SK-N-SH treated with all-trans-retinoic acid at 6 μM for 48 hours (cell line): ENCODE measurements at regions not wholly inside any gene's neighbourhood (a gene's known extent, or its start where the extent isn't known, plus 50 kb on each side); places are given as distances from the start of the nearest gene placed in this dataset.

ENCODE experiments used
- ARNTL ChIP-seq: fragments of 450-650 bp; formaldehyde crosslinking; IDR thresholded peaks from 2 replicates; pipeline ENCODE4 v1.5.0; 2020; ENCODE audit warnings: low read depth, mild to moderate bottlenecking, moderate library complexity, borderline replicate concordance
- TCF4 ChIP-seq: fragments of 250-450 bp; sonication (Bioruptor Pico); IDR thresholded peaks from 2 replicates; pipeline ENCODE4 v1.8.0; 2021; ENCODE audit warnings: mild to moderate bottlenecking, moderate library complexity, borderline replicate concordance
- ZFP30 ChIP-seq: fragments of 450-650 bp; formaldehyde crosslinking; IDR thresholded peaks from 2 replicates; pipeline ENCODE4 v1.5.0; 2022; ENCODE audit warnings: mild to moderate bottlenecking, moderate library complexity

DNA sequence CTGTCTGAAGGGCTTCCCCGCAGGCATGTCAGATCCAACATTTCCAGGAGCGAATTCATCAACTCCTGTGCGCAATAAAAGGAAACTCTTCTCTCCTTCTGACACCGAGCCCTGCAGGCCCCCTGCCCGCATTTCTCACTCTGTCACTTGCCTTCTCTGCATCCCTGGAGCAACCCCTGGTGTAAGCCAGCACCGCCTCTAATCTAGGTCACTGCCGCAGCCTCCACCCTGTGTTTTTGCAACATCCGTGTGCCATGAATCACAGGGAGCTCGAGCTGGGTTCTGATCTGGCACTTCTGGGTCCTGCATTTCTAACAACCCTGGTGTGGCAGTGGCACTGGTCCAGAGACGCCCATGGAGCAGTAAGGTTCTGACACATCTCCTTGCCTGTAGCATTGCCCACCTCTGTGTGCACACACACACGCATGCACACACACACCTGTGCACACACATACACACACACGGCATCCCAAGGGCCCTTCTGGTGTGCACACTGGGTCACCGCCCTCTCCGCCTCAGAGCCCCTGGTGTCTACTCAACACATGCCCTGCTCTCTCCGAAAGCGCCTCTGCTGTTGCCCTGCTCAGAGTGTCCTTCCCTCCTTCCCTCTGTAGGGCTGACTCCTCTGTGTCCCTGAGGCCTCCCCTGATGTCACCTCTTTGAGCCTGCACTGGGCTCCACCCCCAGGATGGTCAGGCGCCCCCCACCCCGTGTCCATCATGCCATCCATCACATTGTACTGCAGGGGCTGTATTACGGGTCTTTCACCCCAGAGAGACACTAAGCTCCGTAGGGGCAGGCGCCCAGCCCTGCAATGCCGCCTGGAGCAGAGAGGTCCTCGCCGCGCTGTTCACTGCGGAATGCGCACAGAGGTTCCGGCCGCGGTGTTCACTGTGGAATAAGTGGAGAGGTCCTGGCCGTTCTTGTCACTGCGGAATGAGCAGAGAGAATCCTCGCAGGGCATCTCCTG, 111.4 kb upstream of the SFSWAP start:
- TF ChIP-seq ZFP30 (no peak), ARNTL (CRISPR knock-in tag) (no peak), TCF4 (CRISPR knock-in tag) (no peak)
